Left kidney (tissue), 1 donor: ENCODE measurements at regions not wholly inside any gene's neighbourhood (a gene's known extent, or its start where the extent isn't known, plus 50 kb on each side); places are given as distances from the start of the nearest gene placed in this dataset.

Source experiments
- DNase-seq: peaks from one replicate; pipeline ENCODE4 v3.0.0-alpha.2; 2013

DNA sequence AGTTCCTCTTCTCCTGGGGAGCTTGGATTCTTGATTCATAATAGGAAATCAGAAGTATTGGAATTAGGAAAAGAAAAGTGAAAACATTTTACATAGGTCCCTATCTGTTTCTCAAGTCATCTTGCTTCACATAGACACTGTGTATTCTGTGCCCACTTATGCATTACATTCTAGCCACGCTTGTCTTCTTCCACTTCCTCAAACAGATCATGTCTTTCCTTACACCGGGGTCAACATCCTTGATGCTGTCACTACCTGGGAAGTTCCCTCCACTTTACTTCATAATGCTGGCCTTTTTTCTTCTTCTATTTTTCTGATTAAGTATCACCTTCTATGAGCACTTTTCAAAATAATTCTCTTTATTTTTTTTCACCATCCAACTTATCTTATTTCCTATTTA, 606.4 kb upstream of the CDH8 start:
- DNase-seq: no peak

DNA sequence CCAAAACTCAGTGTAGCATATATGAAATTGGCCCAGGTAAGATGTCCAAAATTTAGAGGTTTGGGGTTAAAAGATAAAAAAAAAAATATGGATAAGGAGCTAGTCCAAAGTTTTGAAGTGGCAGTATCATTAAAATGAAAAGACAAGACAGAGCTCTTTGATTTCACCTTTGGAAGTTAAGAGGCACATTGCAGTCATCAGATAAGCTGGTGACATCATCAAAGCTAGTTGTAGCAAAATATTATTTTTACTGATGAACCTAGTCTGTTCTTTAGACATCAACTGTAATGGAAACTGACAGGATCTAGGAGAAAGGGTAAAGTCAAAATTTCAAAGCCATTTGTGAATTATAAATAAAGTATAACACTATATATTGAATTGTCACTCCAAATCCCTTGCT, 603.7 kb upstream of the CDH8 start:
- no peak for DNase-seq

DNA sequence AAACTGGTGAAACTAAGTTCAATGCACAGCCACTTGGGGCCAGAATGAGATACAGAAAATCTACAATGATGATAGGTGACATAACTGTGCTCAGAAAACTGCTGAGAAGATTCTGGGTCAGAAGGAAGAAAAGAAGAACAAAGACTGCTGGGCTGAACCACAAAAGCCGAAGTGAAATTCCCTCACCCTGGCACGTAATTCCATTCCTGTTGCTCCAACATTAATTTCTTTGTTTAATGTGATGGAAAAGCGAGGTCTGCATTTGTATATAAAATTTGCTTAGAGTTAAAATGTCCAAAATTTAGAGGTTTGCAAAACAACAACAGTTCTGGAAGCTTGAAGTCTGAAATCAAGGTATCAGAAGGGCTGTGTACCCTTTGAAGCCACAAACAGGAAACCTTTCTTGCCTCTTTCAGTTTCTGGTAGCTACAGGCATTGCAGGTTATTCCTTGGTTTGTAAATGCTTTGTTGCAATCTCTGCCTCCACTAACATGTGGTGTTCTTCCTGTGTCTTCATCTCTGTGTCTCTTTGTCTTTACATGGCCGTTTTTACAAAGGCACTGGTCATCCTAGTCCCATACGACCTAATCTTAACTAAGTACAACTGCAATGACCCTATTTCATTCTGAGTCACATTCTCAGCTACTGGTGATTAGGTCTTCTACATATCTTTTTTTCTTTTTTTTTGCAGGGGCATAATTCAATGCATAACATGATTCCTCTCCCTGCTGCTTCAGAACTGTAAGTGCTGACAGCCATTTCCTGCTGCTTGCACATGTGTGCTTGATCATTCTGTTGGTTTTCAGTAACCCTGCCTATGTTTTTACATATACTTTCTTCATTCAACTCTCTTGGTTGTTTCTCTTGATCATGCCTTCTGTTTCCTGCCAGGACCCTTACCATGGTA, 603.0 kb upstream of the CDH8 start:
- no peak for DNase-seq

DNA sequence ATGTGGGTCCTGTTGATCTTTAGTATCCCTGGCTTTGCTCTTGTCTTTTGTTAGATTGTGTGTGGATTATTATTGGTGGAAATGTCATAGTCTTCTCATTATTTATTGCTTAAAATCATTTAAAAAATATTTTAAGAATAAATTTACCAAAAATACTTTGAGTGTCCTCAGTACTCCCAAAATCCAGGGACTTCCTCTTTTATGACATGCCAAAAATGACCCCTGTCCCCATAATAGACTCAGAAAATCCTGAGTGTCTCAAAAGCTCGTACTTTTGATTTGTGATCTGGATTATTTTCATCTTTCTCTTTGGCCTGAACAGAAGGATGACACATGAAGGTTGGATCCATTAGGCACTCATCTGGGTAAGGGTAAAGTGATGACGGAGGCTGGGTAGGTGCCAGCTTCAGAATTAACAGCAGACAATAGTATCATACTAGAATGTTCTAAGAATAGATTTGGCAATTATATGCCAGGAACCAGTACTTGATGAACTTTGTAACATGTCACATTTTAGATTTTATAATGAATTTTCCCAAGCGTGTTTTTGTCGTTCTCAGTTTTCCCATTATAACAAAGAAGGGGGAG, 602.2 kb upstream of the CDH8 start:
- no peak for DNase-seq

DNA sequence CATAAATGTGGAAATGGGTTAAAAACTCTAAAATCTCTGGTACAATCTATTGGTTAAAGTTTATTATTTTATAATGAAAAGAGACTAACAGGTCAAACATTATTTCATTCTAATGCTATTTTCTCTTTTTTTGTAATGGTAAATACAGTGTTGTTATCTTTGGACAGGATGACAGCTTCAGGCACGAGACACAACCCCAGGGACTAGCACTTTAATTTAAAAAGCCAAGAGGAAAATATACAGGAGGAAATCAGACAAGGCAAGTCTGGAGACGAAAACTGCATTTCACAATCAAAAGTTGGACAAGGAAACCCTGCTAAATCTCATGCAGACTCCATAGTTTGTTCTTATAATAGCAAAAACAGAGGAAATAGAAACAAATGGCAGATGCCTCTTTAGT, 589.1 kb upstream of the CDH8 start:
- no peak for DNase-seq

DNA sequence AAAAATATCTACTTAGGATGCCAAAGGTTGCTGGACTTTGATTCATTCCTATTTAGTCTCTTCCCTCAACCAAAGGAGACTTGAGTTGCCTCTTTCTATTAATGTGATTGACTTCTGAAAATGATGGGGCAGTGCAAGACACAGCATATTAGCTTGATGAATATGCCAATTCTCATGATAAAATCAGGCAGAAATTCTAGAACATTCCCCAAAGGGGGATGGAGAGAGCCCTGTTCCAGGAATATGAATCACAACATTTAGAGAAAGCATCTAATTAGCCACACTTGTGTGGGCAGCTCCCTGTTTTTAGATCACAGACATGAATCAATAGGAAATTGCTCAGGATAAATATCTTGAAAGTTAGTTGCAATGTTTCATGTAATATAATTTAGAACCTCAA, 584.0 kb upstream of the CDH8 start:
- no peak for DNase-seq

DNA sequence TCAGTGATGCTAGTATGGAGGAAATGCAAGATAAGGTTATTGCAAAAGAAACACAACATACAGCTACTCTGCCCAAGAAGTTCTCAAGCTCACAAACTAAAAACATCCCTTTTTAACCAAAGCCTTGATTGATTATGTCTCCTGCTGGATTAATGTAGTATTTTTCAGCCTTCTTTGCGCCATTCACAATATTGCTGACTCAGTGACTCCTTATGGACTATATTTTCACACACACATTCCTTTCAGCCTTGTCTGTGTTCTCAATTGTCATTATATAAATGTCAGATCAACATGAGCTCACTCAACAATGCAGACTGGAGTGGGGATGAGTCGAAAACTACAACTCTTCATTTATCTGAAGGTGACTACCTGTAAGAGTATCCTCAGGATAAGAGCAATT, 579.3 kb upstream of the CDH8 start:
- no peak for DNase-seq

DNA sequence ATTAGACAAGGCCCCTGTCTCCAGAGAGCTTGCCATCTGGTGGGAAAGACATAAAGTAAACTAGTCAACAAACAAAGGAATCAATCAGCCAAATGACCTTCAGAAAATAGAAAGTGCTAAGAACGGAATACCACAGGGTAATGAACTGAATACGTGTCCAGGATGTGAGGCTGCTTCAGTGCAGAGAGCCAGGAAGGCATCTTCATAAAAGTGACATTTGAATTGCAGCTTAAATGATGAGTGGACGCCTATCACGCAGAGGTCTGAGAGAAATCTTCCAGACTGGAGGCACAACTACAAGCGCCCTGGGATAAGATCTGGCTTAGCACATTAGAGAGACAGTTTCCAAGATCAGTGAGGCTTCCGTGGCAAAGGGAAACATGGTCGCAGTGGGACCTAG, 574.1 kb upstream of the CDH8 start:
- DNase-seq: no peak

DNA sequence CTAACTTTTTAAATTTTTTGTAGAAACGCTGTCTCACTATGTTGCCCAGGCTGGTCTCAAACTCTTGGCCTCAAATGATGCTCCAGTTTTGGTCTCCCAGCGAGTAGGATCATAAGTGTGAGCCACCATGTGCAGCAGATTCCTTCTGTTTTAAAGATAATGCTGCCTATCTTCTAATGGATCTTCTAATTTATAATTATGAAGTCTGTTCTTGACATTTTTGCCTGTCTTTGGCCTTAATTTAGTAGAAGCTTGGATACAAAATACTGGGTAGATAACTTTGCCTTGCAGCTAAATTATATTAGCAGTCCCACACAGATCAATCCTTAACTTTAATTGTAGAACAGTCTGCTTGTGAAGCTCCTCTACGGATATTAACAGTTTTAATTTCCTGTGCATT, 566.6 kb upstream of the CDH8 start:
- DNase-seq: no peak

DNA sequence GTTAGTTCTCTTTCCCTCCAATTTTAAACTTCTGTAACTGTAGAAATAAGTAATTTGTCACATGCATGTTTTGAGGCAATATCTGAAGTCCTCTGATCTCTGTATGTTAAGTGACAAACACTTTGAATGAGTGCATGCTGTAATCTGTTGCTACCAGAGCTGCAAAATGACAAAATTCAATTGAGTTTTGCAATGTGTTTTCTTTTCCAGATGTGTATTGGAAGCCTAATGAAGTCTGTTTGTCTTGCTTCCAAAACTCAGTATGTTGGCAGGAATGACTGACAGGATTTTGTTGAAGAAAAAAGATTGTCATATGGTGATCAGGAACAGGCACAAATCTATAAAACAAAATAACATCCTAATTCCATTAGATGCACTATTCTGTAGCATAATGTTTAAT, 561.6 kb upstream of the CDH8 start:
- DNase-seq: no peak

DNA sequence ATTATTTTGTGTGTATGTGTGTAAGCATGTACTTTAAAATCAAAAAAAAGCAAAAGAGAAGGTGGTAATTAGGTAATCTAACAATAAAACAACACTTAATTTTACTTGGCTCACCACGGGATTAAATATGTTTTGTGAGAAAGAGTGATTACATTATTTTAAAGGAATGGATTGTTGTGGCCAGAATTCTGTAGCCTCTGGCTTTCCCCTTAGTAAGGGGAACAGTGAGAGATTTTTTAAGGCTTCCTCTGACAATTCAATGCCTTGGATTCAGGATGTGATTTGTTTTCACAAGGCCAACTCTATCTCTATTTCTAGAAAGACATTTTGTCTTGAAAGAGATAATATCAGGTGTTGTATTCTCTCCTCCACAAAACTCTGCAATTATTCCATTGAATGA, 560.3 kb upstream of the CDH8 start:
- DNase-seq: no peak

DNA sequence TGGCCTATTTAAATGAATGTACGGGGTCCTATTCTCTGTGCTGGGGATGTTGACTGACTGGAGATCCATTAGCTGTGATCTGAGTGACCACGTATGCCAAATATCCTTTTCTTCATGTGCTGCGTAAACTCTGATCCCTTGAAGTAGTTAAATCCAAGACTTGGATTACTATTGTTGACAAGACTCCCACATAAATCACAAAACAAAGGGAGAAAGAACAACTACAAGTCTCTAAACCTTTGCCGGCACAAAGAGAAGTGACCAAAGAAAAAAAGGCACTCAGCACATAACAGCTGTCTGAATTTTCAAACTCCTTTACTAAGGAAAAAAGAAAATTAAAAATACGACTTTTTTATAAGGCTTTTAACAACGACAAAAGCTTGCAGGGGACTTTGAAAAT, 559.9 kb upstream of the CDH8 start:
- no peak for DNase-seq

DNA sequence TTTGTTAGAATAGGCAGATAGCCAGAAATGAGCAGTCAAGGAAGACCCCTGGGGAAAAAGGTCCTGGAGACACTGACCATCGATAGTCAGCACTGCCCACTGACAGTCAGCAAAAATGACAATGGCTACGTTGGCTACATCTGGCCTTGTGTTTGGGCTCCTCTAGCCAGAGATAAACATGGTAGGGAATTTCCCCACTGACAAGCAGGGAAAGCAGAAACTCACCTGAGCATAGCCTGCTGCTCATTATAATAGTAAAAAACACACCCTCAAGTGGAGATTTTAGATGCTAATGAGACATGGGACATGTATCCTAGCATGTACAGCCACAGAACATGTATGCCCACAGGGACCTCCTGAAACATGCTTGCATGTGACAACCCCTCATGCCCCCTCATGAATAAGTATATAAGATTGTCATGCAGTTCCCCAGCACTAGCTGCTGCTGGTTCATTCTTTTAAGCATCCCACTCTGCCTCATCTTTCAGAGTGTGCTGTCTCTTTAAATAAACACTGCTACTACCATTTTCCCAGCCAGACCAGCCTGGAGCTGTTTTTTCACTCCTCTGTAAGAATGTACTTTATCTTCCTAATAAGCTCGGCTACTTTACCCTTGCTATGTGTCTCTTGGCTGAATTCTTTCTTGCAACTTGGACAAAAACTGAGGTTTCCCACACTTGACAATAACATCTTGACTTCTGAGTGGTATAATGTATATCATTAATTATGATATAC, 550.1 kb upstream of the CDH8 start:
- no peak for DNase-seq

DNA sequence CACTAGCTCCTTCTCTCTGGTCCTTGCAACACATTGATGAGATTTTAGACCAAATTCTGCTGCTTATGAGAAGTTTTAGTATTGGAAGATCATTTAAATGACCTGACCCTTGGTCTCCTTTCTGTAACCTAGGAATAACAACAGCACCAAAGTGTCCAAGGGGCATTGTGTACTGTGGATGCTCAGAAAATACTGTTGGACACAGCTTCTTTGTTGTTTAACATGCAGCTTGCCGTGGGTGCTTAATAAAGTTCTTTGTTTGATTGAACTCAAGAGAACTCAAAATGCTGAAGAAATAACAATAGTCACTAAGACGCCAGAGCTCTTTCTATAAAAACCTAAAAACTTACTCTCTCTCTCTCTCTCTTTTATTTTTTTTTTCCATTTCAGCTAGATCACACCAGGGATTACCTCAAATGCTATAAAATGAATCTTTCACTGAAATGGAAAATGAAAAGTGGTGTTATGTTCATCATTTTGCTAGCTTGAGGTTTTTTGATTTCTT, 548.9 kb upstream of the CDH8 start:
- no peak for DNase-seq

DNA sequence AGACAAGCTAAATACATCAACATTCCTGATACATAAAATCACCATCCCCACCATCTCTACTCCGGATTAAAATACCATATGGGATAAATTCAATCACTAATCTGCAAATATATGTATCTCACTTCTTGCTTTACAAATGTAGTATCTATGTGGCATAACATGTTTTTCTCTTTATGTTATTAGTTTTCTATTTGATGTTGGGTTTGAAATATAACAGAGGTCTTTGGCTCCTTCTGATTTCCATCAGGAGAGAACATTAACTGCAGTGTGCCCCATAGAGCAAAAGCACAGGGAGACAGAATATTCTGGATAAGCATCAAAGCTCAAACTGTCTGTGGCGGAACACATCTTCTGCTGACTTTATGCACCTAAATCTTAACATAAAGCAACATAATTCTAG, 547.2 kb upstream of the CDH8 start:
- DNase-seq: no peak

DNA sequence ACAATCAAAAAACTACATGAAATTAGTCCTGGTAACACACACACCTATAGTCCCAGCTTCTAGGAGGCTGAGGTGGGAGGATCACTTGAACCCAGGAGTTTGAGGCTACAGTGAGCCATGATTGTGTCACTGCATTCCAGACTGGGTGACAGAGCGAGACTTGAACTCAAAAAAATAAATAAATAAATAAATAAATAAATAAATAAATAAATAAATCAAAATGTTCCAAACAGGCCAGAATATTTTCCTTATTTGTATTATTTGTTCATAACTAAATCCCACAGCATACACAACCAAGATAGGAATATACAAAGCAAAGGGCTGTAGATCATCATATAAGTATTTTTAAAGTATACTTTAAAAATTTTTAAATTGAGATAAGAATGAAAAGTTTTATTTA, 537.2 kb upstream of the CDH8 start:
- no peak for DNase-seq

DNA sequence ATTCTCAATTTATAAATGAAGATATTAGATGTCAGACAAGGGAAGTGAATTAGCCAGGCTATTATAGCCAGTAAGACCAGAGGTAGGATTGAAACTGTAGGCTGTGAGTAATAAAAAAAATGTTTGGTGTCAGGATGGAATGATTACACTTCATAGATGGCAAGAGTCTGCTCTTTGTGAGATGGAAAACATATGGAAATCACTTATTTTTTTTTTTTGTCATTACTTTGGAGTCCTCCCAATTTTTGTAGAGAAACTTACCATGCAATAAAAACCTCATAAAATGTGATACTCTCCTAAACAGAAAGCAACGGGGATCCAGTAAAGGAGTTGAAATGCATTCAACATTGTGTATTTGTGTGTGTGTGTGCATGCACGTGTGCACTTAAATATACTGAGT, 532.7 kb upstream of the CDH8 start:
- DNase-seq: no peak

DNA sequence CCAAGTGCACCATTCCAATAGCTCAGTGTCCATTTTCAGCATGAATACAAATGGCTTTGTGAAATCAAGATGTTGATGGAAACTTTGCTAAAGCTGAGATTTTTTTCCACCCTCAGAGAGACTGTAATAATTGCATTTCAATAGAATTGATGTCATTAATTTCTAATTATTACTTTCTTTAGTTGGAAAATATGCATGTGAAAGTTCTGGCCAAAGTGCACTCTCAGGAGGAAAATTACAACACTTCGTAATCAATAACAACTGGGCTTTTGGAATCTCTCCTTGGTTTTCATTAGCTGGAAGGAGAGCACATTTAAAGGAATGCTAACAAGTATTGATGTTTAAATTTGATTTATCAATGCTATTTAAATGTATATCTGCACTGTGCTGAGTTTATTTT, 529.5 kb upstream of the CDH8 start:
- DNase-seq: no peak

DNA sequence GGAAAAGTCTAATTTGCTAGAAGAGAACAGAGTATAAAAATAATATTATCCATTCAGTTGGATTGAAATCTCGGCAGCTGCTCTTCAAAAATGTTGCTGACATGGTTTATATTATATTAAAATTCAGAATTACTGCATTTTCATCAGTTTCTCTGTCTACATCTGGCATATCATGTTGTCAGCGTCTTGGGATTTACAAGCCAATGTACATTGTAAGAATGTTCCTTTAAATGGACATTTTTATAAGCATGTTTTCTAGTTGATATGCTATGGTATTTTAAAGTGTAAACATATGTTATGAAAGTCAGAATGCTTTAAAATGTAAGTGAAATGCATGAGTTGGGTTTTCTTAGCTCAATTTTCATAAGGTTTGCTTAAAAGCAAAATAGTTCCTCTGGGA, 528.1 kb upstream of the CDH8 start:
- no peak for DNase-seq

DNA sequence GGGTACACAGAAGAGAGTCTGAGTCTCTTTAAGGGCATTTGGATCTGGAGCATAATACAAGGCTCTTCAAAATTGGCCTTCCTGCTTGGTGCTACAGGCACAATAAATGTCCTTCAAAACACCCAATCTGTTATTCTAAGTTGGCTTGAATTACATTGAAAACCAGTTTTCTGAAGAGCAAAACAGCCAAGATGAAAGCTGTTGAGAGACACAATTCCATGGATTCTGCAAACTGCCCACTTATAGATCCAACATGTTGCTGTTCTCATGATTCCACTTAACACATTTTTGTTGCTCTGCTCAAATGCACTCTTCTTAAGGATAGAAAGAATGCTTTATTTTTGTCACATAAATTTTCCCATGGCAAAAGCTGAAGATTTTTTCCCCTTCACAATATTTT, 525.9 kb upstream of the CDH8 start:
- DNase-seq: no peak

DNA sequence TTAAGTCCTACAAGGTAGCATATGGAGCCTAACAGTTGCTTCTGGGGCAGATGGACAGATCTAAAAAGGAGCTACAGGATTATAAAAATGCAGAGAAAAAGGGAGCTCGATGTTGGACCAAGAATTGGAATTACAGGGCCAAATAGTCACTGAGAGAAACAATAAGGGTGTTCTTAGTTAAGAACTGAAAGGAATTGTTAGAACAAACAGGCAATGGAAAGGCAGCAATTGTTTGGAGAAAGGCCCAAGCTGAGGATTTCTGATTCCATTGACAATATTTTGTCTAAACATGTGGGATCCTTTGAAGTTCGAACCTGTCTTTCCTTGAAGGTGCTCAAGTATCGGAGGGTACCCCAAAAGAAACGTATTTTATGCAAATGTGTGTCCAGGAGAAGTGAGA, 513.6 kb upstream of the CDH8 start:
- no peak for DNase-seq

DNA sequence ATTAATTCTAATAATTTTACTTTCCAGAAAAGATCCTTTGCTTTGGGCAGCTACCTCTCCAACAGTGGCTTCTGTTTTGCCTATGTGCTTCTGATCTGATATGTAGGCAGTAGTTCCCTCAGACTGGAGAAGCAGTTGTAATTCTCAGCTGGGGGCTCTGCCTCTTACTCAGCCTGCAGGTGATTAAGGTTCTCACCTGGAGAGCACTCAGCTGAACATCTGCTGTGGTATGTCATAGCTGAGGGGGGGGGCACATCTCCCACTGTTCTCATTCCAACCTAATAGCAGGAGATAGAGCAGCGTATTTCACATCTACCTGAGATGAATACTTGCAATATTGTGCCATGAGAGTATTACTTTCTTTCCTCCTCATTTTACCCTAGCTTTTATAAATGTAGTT, 511.9 kb upstream of the CDH8 start:
- DNase-seq: no peak

DNA sequence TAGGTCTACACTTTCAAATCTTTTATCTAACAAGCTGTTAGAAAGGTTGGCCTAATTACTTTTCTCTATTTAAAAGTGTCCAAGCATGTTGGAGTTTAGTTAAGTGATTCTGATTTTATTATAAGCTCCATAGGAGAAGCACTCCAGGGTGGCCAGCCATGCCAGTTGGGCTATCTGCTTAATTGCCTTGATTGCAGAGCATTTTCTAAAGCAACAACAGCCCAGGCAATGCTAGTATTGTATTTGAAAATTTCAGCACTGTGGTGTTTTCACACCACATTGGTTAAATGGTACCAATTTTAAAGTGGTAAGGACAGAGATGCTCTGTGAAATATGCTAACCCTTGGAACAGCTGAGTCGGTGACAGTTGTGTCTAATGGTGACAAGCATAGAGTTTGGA, 510.5 kb upstream of the CDH8 start:
- DNase-seq: no peak
